Neural progenitor cell (in vitro differentiated cells): ENCODE measurements at regions not wholly inside any gene's neighbourhood (a gene's known extent, or its start where the extent isn't known, plus 50 kb on each side); places are given as distances from the start of the nearest gene placed in this dataset.

ENCODE experiments used
- CTCF ChIP-seq: fragments of 200-600 bp; sonication (generic); IDR thresholded peaks from 2 replicates; pipeline ENCODE4 v1.5.1; 2017; ENCODE audit warnings: antibody characterized with exemption, mild to moderate bottlenecking
- EZH2 ChIP-seq: fragments of 200-600 bp; sonication (generic); IDR thresholded peaks from 2 replicates; pipeline ENCODE4 v1.6.1; 2017; ENCODE audit warnings: antibody characterized with exemption, mild to moderate bottlenecking, moderate library complexity
- EZH2phosphoT487 ChIP-seq: fragments of 200-600 bp; sonication (generic); IDR thresholded peaks from 2 replicates; pipeline ENCODE4 v1.6.1; 2017; ENCODE audit warnings: antibody characterized with exemption

GRCh38 chr13:34116651-34117050, 298.7 kb downstream of the RFC3 start:
- no peak for TF ChIP-seq CTCF
- no peak for TF ChIP-seq EZH2
- TF ChIP-seq EZH2phosphoT487 = no peak
